ENCODE measurements at regions not wholly inside any gene's neighbourhood (a gene's known extent, or its start where the extent isn't known, plus 50 kb on each side); places are given as distances from the start of the nearest gene placed in this dataset.
"Not testable (repeated sequence)": the region's sequence is repeated elsewhere in the genome, so short reads cannot be mapped to it uniquely, and the experiment has no call there.

DNA sequence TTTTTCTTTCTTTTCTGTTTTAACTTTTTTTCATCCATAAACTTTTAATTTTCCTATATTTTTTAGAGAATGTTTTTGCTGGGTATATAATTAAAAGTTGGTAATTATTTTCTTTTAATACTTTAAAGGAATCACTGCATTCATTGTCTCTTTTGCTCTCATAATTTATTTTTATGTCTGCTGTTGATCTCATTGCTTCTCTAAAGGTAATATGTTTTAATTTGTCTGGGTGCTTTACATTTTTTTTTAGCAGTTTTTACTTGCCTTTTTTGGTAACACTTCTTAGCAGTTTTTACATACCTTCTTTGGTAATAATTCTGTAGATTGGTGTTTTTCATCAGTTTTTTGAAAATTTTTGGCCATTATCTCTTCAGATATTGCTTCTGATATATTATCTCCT, 89.4 kb upstream of the BMAL1 start:
- H3K4me3 ChIP-seq = no peak overlapping the region
- DNase-seq (ENCODE audit: extremely low spot score in 2 of 2) = no peak
- no peaks in the 10 kb centered on the region for H3K9me3 ChIP-seq
- peaks cover 3% of the 10 kb centered on the region for H3K4me1 ChIP-seq
- no peak overlapping the region for H3K27ac ChIP-seq
- TF ChIP-seq POLR2AphosphoS5 (IDR thresholded peaks at IDR 0.05; ENCODE audit: insufficient read depth in 1 of 2, low read depth in 1 of 2) = no peak
- TF ChIP-seq, protein P1, sequence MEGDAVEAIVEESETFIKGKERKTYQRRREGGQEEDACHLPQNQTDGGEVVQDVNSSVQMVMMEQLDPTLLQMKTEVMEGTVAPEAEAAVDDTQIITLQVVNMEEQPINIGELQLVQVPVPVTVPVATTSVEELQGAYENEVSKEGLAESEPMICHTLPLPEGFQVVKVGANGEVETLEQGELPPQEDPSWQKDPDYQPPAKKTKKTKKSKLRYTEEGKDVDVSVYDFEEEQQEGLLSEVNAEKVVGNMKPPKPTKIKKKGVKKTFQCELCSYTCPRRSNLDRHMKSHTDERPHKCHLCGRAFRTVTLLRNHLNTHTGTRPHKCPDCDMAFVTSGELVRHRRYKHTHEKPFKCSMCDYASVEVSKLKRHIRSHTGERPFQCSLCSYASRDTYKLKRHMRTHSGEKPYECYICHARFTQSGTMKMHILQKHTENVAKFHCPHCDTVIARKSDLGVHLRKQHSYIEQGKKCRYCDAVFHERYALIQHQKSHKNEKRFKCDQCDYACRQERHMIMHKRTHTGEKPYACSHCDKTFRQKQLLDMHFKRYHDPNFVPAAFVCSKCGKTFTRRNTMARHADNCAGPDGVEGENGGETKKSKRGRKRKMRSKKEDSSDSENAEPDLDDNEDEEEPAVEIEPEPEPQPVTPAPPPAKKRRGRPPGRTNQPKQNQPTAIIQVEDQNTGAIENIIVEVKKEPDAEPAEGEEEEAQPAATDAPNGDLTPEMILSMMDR (IDR thresholded peaks at IDR 0.05) = no peak
- no peak for TF ChIP-seq POLR2A (IDR thresholded peaks at IDR 0.05)
- no peaks in the 10 kb centered on the region for H3K36me3 ChIP-seq
- intact Hi-C loops (cut with DNase I) = no loop called here
- no peaks in the 10 kb centered on the region for H3K27me3 ChIP-seq

GRCh38 chr11:13189561-13190426, 87.8 kb upstream of the BMAL1 start:
- Histone ChIP-seq H3K27me3 (no peaks in the 10 kb centered on the region), H3K9me3 (no peaks in the 10 kb centered on the region), H3K4me3 (no peak overlapping the region), H3K4me1 (no peaks in the 10 kb centered on the region), H3K27ac (no peak overlapping the region), H3K36me3 (no peaks in the 10 kb centered on the region)
- intact Hi-C loops (cut with DNase I) = no loop called here
- TF ChIP-seq, protein P1 (IDR thresholded peaks at IDR 0.05) = no peak
- TF ChIP-seq POLR2AphosphoS5 (IDR thresholded peaks at IDR 0.05; ENCODE audit: insufficient read depth in 1 of 2, low read depth in 1 of 2) = no peak
- TF ChIP-seq POLR2A (IDR thresholded peaks at IDR 0.05) = no peak
- DNase-seq (ENCODE audit: extremely low spot score in 2 of 2) = no peak

DNA sequence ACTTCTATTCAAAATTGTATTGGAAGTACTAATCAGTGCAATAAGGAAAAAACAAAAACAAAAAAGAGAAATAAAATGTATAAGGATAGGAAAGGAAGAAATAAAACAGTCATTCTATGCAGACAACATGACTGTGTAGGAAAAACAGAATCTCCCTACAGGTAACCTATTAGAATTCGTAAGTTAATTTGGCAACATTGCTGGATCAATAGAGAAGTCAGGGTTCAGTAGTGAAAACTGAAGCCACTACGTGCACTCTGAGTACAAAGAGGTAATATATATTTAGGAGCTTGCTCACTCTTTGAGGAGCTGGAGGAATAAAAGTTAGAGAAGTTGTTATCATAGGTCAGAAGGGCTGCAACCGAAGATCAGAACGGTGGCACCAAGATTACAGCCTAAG, 84.0 kb upstream of the BMAL1 start:
- no peaks in the 10 kb centered on the region for H3K9me3 ChIP-seq
- H3K4me3 ChIP-seq = no peak overlapping the region
- intact Hi-C loops (cut with DNase I) = no loop called here
- no peaks in the 10 kb centered on the region for H3K27me3 ChIP-seq
- no peak for TF ChIP-seq POLR2AphosphoS5 (IDR thresholded peaks at IDR 0.05; ENCODE audit: insufficient read depth in 1 of 2, low read depth in 1 of 2)
- TF ChIP-seq POLR2A (IDR thresholded peaks at IDR 0.05) = no peak
- TF ChIP-seq, protein P1 (IDR thresholded peaks at IDR 0.05) = no peak
- no peaks in the 10 kb centered on the region for H3K36me3 ChIP-seq
- H3K4me1 ChIP-seq = no peaks in the 10 kb centered on the region
- DNase-seq (ENCODE audit: extremely low spot score in 2 of 2) = no peak
- no peak overlapping the region for H3K27ac ChIP-seq

GRCh38 chr11:13197374-13197773, 80.2 kb upstream of the BMAL1 start:
- H3K27me3 ChIP-seq; H3K4me3 ChIP-seq; intact Hi-C loops (cut with DNase I); DNase-seq (ENCODE audit: extremely low spot score in 2 of 2); H3K4me1 ChIP-seq; H3K36me3 ChIP-seq; H3K9me3 ChIP-seq; H3K27ac ChIP-seq: not testable (repeated sequence)

DNA sequence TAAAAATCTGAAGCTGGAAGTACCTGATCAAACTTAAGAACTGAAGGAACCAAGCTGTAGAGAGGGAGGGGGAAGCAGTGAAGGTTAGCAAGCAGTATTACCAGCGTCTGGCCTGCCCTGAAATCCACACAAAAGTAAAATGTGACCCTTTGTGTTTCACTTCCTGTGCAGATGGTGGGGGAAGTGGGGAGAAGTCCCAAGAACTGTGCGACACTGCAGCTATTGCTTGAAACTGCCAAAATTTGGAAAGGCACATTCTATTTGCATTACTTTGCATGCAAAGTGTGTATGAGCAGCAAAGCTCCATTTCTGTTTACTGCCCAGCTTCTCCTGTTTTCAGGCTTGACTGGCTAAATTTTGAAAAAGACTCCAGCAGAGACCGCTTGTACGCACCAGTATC, 72.1 kb upstream of the BMAL1 start:
- TF ChIP-seq POLR2A (IDR thresholded peaks at IDR 0.05) = no peak
- no peak for TF ChIP-seq POLR2AphosphoS5 (IDR thresholded peaks at IDR 0.05; ENCODE audit: insufficient read depth in 1 of 2, low read depth in 1 of 2)
- TF ChIP-seq, protein P1 (IDR thresholded peaks at IDR 0.05) = no peak
- Histone ChIP-seq H3K27ac (no peak overlapping the region), H3K4me1 (peaks cover 22% of the 10 kb centered on the region), H3K9me3 (no peaks in the 10 kb centered on the region), H3K36me3 (no peaks in the 10 kb centered on the region), H3K27me3 (no peaks in the 10 kb centered on the region), H3K4me3 (no peak overlapping the region)
- intact Hi-C loops (cut with DNase I) = loop anchor here (5.0 kb wide), 1 partner anchor 137 kb away; no protein-coding TSS in a partner anchor
- DNase-seq (ENCODE audit: extremely low spot score in 2 of 2) = no peak

Data from vagina (tissue), 2 donors.